ENCODE measurements at regions not wholly inside any gene's neighbourhood (a gene's known extent, or its start where the extent isn't known, plus 50 kb on each side); places are given as distances from the start of the nearest gene placed in this dataset.

DNA sequence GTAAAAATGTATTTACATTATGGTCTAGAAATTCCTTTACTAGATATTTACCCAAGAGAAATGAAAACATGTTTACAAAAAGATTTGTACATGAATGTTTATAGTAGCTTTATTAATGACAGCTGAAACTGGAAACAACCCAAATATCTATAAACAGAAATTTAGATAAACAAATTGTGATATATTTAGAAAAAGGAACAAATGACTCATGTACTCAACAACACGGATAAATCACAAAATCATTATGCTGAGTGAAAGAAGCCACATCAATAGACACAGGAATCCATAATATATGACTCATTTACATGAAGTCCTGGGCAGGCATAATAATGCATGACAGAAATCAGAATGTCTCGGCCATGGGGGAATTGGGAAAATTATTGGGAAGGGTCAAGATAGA lies 1020.2 kb downstream of the SQOR start:
- Histone ChIP-seq H3K27ac (replicated peaks) (no peak overlapping the region), H3K9me3 (replicated peaks) (no peaks in the 10 kb centered on the region), H3K4me1 (no peaks in the 10 kb centered on the region), H3K36me3 (no peaks in the 10 kb centered on the region), H3K4me3 (no peak overlapping the region), H3K27me3 (ENCODE audit: low read depth) (no peaks in the 10 kb centered on the region)
- TF ChIP-seq, protein P1, sequence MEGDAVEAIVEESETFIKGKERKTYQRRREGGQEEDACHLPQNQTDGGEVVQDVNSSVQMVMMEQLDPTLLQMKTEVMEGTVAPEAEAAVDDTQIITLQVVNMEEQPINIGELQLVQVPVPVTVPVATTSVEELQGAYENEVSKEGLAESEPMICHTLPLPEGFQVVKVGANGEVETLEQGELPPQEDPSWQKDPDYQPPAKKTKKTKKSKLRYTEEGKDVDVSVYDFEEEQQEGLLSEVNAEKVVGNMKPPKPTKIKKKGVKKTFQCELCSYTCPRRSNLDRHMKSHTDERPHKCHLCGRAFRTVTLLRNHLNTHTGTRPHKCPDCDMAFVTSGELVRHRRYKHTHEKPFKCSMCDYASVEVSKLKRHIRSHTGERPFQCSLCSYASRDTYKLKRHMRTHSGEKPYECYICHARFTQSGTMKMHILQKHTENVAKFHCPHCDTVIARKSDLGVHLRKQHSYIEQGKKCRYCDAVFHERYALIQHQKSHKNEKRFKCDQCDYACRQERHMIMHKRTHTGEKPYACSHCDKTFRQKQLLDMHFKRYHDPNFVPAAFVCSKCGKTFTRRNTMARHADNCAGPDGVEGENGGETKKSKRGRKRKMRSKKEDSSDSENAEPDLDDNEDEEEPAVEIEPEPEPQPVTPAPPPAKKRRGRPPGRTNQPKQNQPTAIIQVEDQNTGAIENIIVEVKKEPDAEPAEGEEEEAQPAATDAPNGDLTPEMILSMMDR (IDR thresholded peaks at IDR 0.05; ENCODE audit: borderline replicate concordance), result no peak
- intact Hi-C loops (cut with micrococcal nuclease), result no loop called here
- no peak for DNase-seq

DNA sequence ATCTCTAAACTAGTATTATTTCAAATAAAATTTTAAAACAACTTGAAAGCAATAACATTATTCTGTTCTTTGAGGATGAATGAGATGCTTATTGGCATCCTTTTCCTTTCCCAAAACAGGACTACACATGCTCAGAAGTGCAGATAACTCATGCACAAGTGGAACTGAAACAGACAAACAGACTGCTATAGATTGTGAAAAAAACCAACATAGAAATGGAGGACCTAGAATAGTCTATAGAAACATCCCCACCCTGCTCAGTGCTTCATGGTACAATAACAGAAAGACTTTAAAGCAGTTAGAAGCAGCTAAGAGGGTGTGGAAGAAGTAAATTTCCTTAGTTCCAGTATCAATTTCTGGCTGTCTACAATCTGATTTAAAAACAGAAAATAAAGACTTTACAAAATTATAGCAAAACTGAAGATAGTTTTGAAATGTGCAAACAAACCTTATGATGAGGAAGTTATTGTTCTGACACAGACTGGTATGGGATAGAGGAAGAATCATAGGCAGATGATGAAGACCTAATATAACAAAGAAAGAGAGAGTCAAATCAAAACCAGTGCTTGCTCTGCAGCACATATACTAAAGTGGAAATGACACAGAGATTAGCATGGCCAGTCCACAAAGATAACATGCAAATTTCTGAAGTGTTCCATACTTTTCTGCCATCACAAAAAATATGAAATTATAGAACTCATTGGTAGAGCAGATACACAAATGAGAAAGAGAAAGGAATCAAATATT lies 1025.4 kb downstream of the SQOR start:
- H3K36me3 ChIP-seq, result no peaks in the 10 kb centered on the region
- intact Hi-C loops (cut with micrococcal nuclease), result no loop called here
- H3K4me3 ChIP-seq, result no peak overlapping the region
- no peaks in the 10 kb centered on the region for H3K27me3 ChIP-seq (ENCODE audit: low read depth)
- no peak overlapping the region for H3K27ac ChIP-seq (replicated peaks)
- peaks cover 8% of the 10 kb centered on the region for H3K9me3 ChIP-seq (replicated peaks)
- no peaks in the 10 kb centered on the region for H3K4me1 ChIP-seq
- DNase-seq, result no peak
- TF ChIP-seq, protein P1 (IDR thresholded peaks at IDR 0.05; ENCODE audit: borderline replicate concordance), result no peak

DNA sequence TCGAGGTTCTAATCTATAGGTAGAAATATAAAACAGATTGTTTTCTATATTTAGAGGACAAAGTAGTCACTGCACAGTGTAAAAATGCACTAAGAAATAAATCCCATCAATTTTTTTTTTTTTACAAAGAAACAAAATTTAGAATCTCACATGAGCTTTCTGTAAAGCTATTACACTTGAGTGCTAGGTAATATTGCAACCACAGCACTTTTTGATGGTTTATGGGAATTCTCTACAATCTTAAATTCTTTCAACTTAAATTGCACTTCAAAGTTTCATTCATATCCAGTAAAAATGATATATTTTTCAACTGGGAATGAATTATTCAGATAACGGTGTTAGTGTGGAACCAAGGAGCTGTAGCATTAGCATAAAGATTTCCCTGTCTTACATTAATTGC lies 1035.4 kb downstream of the SQOR start:
- Histone ChIP-seq H3K4me1 (no peaks in the 10 kb centered on the region), H3K4me3 (no peak overlapping the region), H3K36me3 (no peaks in the 10 kb centered on the region), H3K9me3 (replicated peaks) (peaks cover 3% of the 10 kb centered on the region), H3K27ac (replicated peaks) (no peak overlapping the region), H3K27me3 (ENCODE audit: low read depth) (no peaks in the 10 kb centered on the region)
- intact Hi-C loops (cut with micrococcal nuclease), result no loop called here
- TF ChIP-seq, protein P1 (IDR thresholded peaks at IDR 0.05; ENCODE audit: borderline replicate concordance), result no peak
- no peak for DNase-seq

DNA sequence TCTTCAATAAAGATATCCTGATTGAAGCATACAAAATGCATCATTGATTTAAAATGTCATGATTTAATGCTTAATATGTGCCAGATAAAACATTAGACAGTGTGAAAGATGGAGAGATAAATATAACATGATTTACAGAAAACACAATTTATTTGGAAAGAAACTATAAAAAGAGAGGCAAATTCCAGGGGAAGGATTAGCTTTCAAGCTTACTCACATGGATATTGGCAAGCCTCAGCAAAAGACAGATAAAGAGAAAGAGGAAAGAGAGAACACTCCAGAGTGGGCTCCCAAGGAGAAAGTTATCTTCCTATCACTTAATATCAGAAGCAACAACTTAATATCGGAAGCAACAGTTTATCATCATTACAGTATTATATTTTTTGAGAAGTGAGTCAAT lies 1036.5 kb downstream of the SQOR start:
- Histone ChIP-seq H3K27me3 (ENCODE audit: low read depth) (no peaks in the 10 kb centered on the region), H3K9me3 (replicated peaks) (peaks cover 3% of the 10 kb centered on the region), H3K36me3 (no peaks in the 10 kb centered on the region), H3K4me1 (no peaks in the 10 kb centered on the region), H3K4me3 (no peak overlapping the region), H3K27ac (replicated peaks) (no peak overlapping the region)
- intact Hi-C loops (cut with micrococcal nuclease), result no loop called here
- TF ChIP-seq, protein P1 (IDR thresholded peaks at IDR 0.05; ENCODE audit: borderline replicate concordance), result no peak
- no peak for DNase-seq

DNA sequence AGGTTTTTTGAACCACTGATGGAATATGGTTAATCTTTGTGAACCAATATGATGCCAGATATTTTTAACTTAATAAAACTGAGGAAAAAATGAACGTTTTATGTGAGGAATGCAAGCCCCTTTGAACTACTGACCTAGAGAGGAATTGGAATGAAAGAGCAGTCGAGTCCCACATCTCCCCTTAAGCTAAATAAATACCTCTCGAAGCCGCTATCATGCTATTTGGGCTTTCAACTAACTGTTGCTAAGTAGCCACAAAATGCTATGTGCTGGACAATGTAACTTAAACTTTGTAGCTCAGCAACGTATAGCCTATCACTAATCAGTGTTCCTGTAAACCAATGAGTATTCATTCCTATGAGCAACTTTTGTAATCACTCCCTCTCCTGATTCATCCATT lies 1037.2 kb downstream of the SQOR start:
- Histone ChIP-seq H3K36me3 (no peaks in the 10 kb centered on the region), H3K9me3 (replicated peaks) (peaks cover 3% of the 10 kb centered on the region), H3K27me3 (ENCODE audit: low read depth) (no peaks in the 10 kb centered on the region), H3K4me3 (no peak overlapping the region), H3K27ac (replicated peaks) (no peak overlapping the region), H3K4me1 (no peaks in the 10 kb centered on the region)
- TF ChIP-seq, protein P1 (IDR thresholded peaks at IDR 0.05; ENCODE audit: borderline replicate concordance), result no peak
- no peak for DNase-seq
- intact Hi-C loops (cut with micrococcal nuclease), result no loop called here
